ENCODE measurements at regions not wholly inside any gene's neighbourhood (a gene's known extent, or its start where the extent isn't known, plus 50 kb on each side); places are given as distances from the start of the nearest gene placed in this dataset.
"Not testable (repeated sequence)": the region's sequence is repeated elsewhere in the genome, so short reads cannot be mapped to it uniquely, and the experiment has no call there.

DNA sequence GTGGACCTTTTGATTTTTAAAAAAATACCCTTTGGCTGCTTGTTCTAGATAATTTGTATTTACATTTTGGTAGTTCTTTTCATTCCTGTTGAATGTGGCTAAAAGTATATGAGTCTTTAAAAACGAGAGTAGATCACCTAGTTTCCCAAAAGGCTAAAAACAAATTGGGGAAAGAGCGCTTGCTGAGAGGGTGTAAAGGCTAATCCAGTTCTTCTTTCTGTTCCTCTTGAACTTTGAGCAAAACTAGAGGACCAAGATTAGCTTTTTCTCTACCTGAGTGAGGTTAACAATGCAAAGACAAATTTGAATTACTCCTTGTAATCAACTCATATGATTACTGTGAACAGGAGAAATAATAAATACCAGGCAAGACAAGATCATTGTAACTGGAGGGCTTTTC, 2513.2 kb downstream of the PCDH9 start:
- in situ Hi-C loops (cut with HindIII; ENCODE audit: low pct_unique_long_range_greater_than_20kb, low sequenced_read_pairs), result no loop called here
- DNase-seq (ENCODE audit: low read depth, low spot score), result no peak

DNA sequence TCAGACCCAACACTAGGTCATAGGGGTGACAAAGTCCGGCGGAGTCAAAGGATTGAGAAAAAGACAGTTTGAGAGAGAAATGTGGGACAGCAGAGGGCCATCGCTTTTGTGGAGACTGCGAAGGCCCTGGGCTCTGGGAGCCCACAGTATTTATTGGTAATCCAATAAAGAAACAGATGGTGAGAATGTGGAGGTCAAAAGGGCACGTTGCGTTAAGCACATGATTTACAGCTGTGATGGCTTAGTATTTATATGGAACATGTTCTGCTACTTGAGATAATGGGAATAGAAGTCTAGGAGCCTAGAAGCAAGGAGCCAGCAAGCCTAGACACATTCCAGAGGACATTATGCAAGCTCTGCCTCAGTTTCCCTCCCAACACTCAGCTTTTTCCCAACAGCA, 2521.1 kb downstream of the PCDH9 start:
- no peak for DNase-seq (ENCODE audit: low read depth, low spot score)
- in situ Hi-C loops (cut with HindIII; ENCODE audit: low pct_unique_long_range_greater_than_20kb, low sequenced_read_pairs), result no loop called here

DNA sequence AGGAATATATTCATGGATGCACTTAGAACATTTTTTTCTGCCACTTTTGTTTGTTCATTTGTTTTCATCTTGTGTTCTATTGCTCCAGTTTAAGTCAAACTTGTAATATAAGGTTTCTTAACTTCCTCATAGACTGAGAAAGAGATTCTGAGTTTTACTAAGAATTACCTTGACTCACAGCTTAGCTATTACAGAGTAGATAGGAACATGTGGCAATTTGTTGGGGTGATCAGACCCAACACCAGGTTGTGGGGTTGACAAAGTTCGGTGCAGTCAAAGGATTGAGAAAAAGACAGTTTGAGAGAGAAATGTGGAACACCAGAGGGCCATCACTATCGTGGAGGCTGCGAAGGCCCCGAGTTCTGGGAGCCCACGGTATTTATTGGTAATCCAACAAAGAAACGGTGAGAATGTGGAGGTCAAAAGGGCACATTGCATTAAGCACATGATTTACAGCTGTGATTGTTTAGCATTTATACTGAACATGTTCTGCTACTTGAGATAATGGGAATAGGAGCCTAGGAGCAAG, 2526.0 kb downstream of the PCDH9 start:
- no peak for DNase-seq (ENCODE audit: low read depth, low spot score)
- in situ Hi-C loops (cut with HindIII; ENCODE audit: low pct_unique_long_range_greater_than_20kb, low sequenced_read_pairs), result no loop called here

DNA sequence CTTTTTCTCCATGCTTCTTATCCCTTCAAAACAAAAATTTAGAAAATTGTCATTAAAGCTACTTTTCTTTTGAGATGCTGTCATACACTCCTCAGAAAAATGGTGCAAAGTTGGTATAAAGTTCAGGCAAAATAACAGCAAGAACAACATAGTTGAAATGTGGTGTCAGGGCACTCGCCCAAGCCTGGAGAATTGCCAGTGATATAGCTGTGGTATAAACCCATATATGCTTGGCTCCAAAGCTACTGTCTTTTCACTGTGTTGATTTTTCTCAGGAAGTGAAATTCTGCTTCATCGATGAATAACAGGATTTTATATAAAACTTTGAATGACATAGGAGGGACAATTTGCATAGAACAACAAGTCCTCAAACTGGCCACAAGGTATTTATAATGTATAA, 2532.9 kb downstream of the PCDH9 start:
- in situ Hi-C loops (cut with HindIII; ENCODE audit: low pct_unique_long_range_greater_than_20kb, low sequenced_read_pairs), result no loop called here
- no peak for DNase-seq (ENCODE audit: low read depth, low spot score)

DNA sequence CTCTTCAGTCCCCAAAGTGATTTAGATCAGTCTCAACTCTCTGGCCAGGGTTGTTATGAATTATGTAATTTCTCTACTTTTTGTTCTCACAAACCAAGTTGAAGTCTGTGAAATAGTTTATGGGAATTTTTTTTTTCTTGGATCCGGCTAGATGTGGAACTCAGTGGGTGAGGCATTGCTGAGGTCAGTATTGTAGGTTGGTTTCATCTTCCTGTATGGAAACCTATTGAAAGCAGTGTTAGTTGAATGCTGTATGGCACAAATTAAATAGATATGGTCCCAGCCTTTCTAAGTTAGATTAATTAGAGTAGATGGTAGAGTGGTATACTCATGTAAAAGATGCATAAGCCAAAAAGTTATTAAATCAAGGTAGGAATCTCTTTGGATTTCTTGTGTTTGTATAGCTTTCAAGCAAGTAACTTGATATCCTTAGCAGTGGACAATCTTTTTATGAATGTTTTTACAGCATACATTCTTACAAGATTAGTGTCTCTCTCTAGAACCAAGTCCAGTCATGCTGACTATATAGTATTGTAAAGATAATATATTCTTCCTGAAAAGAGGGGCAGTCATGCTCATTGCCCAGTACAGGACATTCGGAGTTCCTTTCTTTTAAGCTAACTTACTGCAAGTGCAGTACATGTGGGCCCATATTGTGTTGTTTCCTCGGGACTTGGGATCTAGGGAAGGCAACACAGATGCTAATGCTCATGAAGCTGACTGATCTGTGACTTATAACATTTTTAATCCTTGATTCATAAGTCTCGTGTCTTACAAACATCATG, 2541.1 kb downstream of the PCDH9 start:
- in situ Hi-C loops (cut with HindIII; ENCODE audit: low pct_unique_long_range_greater_than_20kb, low sequenced_read_pairs), result no loop called here
- DNase-seq (ENCODE audit: low read depth, low spot score), result no peak

DNA sequence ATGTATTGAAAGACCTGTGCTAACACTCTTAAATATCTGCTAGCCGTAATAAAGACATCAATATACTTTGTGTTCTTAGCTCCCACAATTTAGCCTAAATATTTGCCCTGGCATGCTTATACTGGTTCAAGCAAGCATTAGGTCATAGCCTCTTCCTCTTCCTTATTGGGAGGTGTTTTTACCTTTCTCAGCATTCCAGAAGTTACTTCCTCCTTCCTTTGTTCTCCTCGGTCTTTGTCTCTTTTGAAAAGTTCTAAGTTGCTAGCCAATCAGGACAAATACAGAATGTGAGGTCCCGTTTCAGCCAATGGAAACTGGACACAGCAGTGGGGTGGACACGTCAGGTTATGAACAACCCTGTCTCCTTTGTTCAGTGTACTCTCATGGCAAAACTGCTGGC, 2543.6 kb downstream of the PCDH9 start:
- DNase-seq (ENCODE audit: low read depth, low spot score); in situ Hi-C loops (cut with HindIII; ENCODE audit: low pct_unique_long_range_greater_than_20kb, low sequenced_read_pairs): not testable (repeated sequence)

DNA sequence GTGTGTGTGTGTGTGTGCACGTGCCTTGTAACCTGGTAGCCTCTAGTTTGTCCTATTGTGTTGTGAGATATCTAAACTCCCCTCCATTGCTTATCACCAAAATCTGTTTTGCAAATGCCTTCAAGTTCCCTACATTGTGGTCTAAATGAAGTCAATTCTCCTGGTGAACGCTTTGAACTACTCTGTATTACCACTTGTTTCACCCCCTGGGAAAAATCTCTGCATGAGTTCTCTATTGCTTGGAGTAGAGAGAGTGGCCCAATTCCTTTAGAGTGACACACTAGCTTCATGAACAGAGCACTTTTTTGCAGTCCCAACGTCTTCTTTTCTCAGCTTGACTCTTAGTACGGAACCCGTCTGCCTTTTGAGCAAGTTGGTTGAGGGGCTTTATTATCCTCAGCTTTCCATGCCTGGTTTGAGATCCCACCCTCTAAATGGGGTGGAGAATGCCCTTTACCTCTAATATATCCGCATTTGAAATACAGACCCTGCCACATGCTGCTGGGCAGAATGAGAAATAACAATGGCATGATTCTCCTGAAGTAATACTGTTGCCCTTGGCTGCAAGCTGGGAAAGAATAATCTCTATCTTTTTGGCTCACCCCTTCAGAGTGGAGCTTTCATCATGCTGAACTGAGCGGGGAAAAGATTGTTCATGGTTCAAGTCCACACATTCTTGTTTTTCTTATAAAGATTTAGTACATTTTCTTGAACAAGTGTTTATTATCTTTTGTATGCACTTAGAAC, 2545.3 kb downstream of the PCDH9 start:
- DNase-seq (ENCODE audit: low read depth, low spot score), result no peak
- in situ Hi-C loops (cut with HindIII; ENCODE audit: low pct_unique_long_range_greater_than_20kb, low sequenced_read_pairs), result no loop called here

DNA sequence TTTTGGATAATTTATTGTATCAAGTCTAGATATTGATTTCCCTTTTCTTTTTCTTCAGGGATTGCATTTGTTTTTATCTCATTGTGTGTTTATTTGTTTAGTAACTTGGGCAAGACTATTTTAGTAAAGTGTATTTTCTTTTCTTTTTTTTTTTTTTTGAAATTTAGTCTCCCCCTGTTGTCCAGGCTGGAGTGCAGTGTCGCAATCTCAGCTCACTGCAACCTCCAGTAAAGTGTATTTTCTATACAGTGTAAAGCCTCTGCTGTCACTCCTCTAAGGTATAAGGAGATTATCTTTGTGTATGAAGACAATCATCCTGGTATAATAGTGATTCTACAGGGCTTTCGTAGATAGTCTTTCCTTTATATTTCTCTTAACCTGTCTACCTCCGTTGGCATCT, 2546.0 kb downstream of the PCDH9 start:
- in situ Hi-C loops (cut with HindIII; ENCODE audit: low pct_unique_long_range_greater_than_20kb, low sequenced_read_pairs), result no loop called here
- no peak for DNase-seq (ENCODE audit: low read depth, low spot score)

DNA sequence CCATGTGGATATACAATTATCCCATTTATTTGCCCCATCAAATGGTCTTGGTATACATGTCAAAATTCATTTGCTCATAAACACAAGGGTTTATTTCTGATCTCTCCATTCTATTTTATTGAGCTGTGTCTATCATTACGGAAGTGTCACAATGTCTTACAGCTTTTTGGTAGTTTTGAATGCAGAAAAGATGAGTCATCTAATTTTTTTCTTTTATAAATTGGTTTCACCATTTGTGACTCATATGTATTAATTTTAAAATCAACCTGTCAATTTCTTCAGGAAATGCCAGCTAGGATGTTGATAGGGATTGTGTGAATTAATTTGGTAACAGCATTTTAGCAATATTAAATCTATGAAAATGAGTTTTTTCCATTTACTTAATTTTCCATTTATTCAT, 2549.4 kb downstream of the PCDH9 start:
- no peak for DNase-seq (ENCODE audit: low read depth, low spot score)
- in situ Hi-C loops (cut with HindIII; ENCODE audit: low pct_unique_long_range_greater_than_20kb, low sequenced_read_pairs), result no loop called here

DNA sequence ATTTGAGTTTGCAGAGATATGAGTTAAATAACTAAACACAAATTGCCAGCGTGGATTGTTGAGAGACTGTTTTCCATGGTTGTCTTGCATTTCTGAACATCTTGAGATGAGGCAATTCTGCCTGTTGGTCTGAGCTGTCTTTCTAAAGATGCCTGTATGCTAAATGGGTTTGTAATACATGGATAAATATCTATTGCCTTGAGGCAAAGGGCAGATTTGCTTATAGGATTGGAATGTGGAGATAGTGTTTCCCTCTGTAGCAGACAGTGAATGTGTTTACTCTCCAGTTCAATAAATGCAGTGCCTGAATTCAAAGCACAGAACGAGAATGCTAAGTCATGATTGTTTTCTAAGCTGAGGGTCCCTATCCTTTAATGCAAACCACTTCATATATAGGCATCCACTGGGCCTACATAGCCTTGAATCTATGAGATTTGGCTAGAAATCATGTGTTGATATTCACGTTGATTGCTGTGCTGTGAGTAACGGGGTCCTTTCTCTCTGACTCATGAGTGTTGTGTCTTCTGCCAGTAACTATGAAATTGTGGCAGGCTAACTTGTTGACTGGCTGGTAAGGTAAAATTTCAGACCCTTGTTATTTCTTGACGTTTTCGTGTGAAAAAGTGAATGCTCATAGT, 2554.8 kb downstream of the PCDH9 start:
- in situ Hi-C loops (cut with HindIII; ENCODE audit: low pct_unique_long_range_greater_than_20kb, low sequenced_read_pairs), result no loop called here
- DNase-seq (ENCODE audit: low read depth, low spot score), result no peak

DNA sequence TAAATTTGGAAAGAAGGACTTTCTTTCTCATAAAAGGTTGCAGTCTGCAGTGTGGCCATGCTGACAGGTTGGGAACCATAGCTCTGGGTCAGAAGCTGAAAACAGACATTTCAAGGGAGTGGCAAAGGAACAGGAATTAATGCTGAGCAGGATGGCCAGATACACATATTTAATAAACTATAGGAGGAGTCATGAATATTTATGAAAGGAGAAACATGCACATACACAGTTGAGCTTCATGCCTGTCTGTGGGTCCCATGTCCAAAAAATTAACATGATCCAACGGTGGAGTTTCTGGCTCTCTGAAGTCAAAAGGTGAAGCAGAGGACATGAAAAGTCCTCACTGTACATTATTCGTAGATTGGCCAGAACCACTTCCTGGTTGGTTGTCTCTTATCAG, 2556.0 kb downstream of the PCDH9 start:
- in situ Hi-C loops (cut with HindIII; ENCODE audit: low pct_unique_long_range_greater_than_20kb, low sequenced_read_pairs), result no loop called here
- DNase-seq (ENCODE audit: low read depth, low spot score), result no peak

DNA sequence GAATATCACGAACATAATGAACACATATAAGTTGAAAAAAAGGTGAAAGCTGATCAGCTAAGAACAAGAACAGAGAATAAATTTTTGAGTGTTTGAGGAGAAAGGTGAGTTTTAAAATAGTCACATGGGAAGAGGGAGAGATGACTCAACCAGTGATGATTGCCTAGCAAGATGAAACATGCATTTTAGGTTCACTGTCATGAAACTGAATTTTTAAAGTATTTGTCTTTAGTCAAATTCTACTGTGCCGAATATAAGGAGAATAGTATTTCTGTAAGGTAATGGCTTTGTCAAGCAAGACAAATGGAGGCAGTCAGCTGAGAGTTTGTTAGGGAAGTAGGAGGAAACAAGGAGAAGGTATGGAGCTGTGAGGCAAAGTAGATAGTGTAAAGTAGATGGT, 2557.4 kb downstream of the PCDH9 start:
- in situ Hi-C loops (cut with HindIII; ENCODE audit: low pct_unique_long_range_greater_than_20kb, low sequenced_read_pairs), result no loop called here
- DNase-seq (ENCODE audit: low read depth, low spot score), result no peak

DNA sequence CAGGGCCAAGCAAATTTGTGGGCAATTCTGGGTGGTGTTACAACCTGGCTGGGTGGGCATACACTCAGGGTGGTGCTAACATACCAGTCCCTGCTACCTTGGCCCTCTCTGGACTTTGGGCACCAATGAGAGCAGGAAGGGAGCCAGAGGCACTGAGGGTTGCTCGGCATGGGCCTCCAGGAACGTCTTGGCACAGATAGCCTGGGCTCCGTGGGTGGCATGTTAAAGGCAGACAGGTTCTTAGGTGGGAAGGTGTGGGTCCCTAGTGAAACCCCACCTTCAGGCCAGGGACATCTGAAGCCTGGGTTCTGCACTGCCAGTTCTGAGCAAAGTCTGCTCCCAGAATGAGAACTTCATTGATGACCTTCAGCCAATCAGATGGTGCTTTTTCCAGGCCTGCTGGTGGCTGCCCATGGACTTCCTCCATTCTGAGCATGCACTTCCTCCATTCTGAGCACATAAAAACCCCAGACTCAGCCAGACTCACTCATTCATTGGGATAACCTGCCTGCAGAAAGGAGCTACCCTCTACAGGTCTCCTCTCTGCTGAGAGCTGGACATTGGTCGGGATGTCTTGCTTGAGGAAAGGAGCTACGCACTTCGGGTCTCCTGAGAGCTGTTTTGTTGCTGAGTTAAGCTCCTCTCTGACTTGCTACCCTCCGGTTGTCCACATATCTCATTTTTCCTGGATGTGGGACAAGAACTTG, 2567.1 kb downstream of the PCDH9 start:
- in situ Hi-C loops (cut with HindIII; ENCODE audit: low pct_unique_long_range_greater_than_20kb, low sequenced_read_pairs), result no loop called here

DNA sequence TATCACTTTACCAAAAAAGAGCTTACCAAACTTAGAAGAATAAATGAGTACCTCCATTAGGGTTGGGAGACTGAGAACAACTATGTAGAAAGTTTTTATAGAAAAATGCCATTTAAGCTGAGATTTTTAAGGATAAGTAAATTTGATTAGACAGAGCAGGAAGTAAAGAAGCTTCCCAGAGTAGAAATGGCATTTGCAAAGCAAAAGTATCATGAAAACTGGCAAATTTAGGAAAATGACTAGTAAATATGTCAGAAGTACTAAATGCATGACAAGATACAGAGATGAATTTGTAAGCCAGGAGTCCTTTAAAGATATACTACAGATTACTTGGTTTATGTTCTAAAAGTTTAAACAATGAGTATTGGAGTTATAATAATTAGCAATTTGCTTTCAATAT, 2581.8 kb downstream of the PCDH9 start:
- no peak for DNase-seq (ENCODE audit: low read depth, low spot score)
- in situ Hi-C loops (cut with HindIII; ENCODE audit: low pct_unique_long_range_greater_than_20kb, low sequenced_read_pairs), result no loop called here

More for the DNA sequence above, 2567.1 kb downstream of the PCDH9 start:
- no peak for DNase-seq (ENCODE audit: low read depth, low spot score)

DNA sequence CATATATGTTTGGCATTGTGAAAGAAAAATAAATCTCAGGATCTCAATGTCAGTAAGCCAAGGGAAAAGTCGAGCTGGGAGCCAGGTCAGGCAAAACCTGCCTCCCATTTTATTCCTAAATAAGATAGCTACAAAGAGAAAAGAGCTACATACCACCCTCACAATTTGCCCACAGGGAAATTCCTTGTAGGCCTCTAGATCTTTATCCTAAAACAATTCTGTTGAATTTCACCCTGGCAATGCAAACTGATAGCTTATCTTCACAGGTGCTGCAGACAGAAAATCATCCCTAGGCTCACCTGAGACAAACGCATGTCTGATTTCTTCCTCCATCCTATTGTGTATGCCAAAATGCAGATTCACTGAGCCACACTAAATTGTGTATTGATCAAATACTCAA, 2587.1 kb downstream of the PCDH9 start:
- in situ Hi-C loops (cut with HindIII; ENCODE audit: low pct_unique_long_range_greater_than_20kb, low sequenced_read_pairs), result no loop called here
- no peak for DNase-seq (ENCODE audit: low read depth, low spot score)

DNA sequence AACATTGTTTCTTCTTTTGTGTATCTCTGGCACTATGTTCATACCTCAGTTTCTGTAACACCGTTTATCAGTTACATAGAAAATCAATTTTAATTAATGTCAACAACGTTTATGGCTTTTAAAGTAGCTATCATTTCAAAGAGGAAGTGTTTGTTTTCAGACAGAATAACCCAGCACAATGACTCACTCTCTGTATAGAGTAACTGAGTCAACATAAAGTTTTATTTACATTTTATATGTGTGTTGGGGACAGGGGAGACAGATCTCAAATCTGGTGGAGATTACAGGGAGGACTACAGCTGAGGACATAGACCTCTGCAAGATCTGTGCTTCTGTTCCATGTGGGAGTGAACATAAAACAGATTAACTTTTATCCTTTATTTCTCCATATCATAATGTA, 2590.1 kb downstream of the PCDH9 start:
- DNase-seq (ENCODE audit: low read depth, low spot score), result no peak
- in situ Hi-C loops (cut with HindIII; ENCODE audit: low pct_unique_long_range_greater_than_20kb, low sequenced_read_pairs), result no loop called here

DNA sequence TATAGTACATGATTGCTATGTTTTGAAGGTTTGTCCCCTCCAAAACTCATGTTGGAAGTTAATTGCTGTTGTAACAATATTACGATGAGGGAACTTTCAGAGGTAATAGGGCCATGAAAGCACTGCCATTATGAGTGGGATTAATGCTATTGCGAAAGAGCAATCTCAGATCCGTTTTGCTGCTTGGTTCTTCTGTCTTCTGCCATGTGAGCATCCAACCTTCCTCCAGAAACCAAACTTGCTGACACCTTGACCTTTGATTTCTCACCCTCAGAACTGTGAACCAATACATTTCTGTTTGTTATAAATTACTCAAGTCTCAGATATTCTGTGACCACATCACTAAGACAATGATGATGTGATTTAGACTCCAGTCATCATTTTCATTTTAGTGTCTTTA, 2590.9 kb downstream of the PCDH9 start:
- DNase-seq (ENCODE audit: low read depth, low spot score), result no peak
- in situ Hi-C loops (cut with HindIII; ENCODE audit: low pct_unique_long_range_greater_than_20kb, low sequenced_read_pairs), result no loop called here

DNA sequence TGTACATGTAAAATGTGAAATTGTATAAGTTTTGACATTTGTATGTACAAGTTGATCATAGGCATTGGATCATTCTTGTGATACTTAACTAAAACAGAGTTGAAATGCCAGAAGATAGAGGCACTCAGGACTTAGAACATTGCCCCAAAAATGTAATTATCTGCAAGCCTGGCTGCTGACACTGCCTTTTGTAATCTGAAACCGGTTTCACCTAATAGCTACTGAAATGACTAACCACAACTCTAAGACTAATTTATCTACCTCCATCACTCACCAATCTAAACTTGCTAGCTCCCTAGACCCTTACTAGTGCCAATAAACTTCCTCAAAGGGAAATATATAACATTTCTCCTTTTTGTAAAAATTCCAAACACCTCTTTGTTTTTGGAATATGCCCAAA, 2596.2 kb downstream of the PCDH9 start:
- no peak for DNase-seq (ENCODE audit: low read depth, low spot score)
- in situ Hi-C loops (cut with HindIII; ENCODE audit: low pct_unique_long_range_greater_than_20kb, low sequenced_read_pairs), result no loop called here

Measured in SK-MEL-5 (cell line).